GM21619 (cell line): ENCODE measurements at regions not wholly inside any gene's neighbourhood (a gene's known extent, or its start where the extent isn't known, plus 50 kb on each side); places are given as distances from the start of the nearest gene placed in this dataset.
"Not testable (repeated sequence)": the region's sequence is repeated elsewhere in the genome, so short reads cannot be mapped to it uniquely, and the experiment has no call there.

Experiments used
- ATAC-seq: cut with Tn5 transposase; IDR thresholded peaks from one replicate; pipeline ENCODE4 v1.9.1; 2021; ENCODE audit not compliant: unreplicated experiment

DNA sequence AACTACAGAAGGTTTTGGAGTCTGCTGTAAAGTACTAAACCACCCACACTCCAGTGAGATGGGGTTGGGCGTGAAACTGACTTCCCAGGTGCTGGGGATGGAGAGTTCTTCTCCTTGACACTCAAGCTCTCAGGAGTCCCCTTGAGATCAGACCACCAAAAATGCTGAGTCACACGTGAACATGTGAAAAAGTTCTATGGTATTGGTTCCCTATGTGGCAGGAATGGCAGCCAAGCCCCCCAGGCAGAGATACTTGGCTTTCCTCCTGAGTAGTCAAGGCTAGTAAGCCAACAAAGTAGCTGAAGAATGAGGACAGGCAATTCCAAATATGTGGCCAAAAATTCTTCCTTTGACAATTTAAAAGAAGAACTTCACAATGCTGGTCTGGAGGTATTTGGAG lies 222.0 kb upstream of the ADAMTS3 start:
- ATAC-seq: no peak

DNA sequence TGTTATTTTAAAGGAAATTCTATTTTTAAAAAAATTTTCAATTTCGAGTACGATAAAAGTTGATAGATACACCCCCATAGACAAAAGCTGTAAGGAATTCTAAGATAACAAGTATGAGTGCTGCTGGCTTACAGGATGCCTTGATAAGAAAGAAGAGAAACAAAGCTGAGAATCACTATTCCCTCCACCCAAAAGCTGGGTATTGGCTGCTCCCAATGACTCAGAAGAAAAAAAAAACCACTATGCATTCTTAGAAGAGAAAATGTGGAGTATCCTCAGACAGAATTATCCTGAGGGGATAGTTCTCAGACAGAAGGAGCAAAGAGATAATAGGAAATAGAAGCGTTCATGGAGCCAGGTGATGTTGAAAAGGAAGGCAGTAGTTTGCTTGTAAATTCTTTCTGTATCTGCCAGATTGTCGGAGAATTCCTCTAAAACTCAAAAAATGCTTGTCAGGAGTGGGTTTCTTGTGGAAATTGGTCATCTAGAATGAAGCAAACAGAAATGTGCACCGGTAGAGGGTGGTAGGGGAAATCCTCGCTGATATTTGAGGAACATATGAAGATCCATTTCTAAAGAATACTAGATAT lies 217.5 kb upstream of the ADAMTS3 start:
- no peak for ATAC-seq

DNA sequence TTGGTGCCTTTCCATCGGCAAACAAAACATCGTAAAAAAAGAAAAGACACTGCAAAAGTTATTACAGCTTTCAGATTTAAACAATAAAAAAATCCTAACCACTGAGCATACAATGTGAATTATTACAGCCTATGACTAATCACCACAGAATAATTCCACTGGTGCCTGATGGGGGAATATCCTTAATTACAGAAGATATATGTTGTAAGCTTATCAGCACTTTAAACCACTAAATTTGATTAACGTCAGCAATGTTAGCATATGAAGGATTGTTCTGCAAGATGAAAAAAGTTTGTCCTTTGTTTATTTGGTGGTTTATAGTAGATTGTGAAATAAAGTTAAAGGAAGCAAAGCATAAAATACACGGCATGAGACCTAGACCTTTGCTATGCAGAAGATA lies 210.2 kb upstream of the ADAMTS3 start:
- no peak for ATAC-seq

DNA sequence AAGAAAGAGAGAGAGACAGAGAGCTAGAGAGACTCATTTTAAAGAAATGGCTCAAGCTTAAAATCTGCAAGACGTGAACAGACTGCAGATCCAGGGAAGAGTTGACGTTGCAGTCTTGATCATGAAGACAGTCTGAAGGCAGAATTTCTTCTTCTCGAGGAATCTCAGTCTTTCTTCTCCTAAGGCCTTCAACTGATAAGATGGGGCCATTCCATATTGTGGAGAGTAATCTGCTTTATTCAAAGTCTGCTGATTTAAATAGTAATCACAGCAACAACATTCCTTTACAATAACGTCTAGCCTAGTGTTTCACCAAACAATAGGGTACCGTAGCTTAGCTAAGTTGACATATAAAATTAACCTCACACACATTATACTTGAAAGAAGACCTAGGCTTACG lies 208.4 kb upstream of the ADAMTS3 start:
- ATAC-seq: no peak

DNA sequence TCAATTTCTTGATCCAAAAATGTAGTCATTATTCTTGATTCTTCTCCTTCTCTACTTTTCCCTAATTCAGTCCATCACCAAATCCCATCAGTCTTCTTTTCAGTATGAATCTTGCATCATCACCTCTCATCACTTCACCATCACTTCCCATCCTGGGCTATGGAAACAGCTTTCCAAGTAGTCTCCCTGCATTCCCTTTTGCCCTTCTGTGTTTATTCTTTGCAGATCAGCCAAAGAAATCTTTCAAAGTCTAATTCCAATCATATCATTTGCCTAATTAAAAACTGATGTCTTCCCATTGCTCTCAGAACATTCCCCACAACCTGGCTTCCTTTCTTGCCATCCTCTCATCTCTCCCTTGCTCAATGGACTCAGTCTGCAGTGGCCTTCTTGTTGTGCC lies 201.7 kb upstream of the ADAMTS3 start:
- ATAC-seq: no peak

DNA sequence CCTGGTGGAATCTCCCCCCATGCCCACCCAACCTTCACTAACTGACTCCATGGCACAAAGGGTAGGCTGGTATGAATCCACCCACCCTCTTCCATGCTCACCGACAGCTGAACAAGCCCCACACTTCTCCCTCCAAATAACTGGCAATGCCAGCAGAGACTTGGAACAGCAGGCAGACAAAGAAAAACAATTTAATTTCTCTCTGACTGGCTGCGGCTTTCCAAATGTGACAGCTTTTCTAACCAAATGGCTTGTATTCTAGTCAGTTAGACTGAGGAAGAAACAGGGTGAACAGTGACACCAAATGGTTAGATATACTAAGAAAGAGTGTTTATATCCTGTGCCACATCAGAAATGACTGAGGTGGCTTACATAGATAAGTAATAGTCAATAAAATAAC lies 199.3 kb upstream of the ADAMTS3 start:
- ATAC-seq: no peak

DNA sequence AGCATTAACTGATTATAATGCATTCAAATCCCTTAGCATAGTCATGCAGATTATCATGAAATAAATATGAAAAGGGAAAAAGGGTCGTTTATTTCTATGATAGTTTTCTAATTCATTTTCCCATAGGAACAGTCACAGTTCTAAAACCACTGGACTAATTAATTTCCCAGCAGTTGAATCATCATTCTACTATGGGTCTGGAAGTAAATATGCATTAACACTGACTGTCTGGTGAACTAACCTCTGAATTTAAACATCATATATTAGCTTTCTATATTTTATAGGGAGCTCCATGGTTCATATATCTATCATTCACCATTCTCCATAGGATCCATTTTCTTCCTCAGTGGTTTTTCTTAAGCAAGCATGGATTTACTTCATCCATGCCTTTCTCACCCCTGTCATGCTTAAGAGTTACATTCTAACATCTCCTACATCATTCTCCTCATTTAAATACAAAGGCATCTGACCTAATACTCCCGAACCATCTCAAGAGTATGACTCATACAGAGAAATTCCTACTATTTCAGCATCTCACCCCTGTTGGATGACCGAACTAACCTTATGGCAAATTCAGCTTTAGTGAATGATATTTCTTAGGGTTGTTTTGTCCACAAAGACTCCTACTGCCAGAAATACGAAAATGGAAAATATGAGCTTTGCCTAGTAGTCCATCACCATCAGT lies 198.7 kb upstream of the ADAMTS3 start:
- ATAC-seq: no peak

DNA sequence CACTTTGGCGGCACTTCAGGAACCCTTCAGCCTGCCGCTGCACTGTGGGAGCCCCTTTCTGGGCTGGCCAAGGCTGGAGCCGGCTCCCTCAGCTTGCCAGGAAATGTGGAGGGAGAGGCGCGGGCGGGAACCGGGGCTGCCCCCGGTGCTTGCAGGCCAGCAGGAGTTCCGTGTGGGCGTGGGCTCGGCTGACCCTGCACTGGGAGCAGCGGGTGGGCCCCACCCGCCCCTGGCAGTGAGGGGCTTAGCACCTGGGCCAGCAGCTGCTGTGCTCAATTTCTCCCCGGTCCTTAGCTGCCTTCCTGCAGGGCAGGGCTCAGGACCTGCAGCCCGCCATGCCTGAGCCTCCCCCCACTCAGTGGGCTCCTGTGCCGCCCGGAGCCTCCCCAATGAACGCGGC lies 196.8 kb upstream of the ADAMTS3 start:
- not testable (repeated sequence) for ATAC-seq

DNA sequence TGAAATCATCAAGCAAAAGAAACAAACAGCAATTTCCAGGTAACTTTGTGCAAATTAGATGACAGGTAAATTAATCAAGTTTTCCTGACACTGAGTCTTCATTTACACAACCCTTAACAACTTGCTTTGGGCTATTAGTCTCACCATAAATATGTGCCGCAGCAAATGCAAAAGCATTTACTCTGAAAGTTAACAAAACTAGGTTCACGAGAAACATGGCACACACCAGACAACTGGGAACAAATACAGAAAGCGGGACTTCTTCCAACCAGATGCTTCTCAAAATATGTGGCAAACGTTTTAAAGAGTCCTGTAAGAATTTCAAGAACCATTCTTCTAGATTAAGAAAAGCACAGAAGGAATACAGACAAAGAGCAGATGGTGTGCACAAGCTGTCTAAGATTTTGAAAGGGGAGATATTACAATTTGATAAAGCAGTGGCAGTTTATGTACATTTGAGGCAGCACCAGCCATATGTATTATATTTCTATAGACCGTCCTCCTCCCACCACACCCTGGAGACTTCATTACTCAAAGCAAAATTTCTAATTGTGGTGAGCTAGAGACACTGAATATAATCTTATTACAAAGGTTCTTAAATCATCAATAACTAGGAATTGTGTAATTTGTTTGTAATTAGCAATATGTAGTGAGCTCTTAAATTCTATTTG lies 192.5 kb upstream of the ADAMTS3 start:
- no peak for ATAC-seq

DNA sequence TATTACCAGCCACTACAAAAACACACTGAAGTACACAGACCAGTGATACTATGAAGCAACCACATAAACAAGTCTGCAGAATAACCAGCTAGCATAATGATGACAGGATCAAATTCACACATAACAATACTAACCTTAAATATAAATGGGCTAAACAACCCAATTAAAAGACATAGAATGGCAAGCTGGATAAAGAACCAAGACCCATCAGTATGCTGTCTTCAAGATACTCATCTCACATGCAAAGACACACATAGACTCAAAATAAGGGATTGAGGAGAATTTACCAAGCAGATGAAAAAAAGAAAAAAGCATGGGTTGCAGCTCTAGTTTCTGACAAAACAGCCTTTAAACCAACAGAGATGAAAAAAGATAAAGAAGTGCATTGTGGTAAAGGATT lies 184.4 kb upstream of the ADAMTS3 start:
- not testable (repeated sequence) for ATAC-seq

DNA sequence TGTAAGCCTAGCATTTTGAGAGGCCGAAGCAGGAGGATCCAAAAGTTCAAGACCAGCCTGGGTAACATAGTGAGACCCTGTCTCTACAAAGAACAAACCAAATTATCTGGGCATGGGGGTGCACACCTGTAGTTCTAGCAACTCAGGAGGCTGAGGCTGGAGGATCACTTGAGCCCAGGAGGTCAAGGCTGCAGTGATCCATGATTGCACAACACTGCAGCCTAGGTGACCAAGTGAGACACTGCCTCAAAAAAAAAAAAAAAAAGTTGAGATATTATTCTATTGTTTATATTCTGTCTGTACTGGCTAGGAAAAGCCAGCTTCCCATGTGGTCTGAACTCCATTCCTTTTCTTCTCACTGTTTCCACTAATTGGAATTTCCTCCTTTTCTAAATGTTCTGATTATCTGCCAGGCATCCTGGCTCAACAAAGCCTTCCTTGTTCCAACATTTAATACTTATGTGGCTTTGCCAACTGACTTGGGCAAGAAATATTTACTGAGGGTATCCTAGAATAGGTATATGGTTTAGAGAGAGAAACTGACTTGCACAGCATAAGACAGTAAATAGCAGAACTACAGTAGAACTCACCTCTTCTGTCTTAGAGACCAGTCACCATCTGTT lies 175.2 kb upstream of the ADAMTS3 start:
- no peak for ATAC-seq

DNA sequence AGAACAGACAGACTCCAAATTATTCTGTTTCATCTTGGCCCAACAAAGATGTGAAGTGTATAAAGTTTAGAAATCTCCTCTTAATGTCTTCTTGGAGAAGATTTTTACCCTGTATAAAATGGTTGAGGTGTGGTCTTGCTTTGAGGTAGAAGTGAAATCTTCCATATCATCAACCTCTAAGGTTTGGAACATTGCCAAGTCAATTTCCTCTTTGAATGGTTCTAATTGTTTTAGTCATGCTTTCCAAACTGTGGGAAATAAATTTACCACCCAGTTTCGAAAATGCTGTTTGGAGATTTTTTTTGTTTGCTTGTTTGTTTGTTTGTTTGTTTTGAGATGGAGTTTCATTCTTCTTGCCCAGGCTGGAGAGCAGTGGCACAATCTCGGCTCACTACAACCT lies 174.1 kb upstream of the ADAMTS3 start:
- no peak for ATAC-seq

DNA sequence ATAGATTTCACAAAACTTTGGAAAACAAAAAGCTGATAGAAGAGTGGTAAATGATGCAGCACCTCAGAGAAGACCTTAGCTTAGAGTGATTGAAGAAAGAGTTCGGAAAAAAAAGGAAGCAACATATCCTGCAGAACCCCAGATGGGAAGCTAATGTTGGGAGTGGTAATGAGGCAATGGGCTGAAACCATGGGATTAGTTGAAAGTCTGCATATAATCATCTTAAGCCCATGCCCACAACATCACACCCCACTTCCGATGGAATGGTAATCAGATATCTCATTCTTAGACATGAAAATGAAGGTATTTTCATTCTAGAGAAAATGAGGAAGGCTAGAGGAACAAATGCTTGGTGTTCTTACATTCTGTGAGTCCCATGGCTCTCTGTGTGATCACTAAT lies 146.3 kb upstream of the ADAMTS3 start:
- no peak for ATAC-seq

DNA sequence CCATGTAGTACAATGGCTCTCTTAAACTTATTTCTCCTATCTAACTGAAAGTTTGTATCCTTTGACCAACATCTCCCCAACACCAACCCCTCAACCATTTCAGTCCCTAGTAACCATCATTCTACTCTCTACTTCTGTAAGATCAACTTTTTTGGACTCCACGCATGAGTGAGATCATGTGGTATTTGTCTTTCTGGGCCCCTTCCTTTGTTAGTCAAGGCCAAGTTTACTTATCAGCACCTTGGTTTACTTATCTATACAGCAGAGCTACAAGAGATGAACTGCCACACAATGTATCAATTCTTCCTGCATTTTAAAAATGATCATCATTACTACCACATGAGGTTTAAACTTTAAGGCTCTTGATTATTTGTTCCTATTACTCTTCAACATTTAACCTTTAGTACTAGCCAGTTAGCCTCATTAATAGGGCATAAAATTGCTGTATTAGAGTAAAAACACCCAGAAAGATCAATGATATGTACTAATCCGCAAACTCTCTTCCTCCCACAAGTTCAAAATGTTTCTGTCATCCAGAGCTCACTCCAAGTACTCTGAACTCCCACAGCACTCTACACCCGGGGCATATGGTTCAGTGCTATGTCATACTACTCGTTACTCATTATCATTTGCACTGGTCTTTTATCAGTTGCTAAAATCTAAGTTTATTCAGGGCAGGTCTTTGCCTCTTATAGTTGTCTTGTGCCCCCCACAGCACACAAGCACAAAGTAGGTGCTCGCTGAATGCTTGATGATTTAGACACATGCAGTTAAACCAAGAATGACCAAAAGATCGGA lies 145.7 kb upstream of the ADAMTS3 start:
- no peak for ATAC-seq

DNA sequence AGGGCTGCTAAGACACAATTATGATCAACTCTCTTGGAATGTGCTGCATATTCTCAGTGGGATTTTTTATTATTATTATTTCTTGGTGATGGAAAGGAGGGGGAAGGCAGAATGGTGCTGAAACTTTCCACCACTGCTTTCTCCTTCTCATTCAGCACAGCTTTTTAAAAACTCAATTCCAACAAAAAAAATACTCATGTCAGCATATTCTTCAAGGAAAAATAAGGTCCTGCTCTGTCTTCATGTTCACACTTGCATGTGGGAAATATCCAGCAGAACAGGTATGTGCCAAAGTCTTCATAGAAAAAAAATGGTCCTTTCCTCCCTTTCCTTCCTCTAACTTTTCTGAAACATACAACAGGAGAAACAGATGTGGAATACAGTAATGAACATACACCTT lies 144.0 kb upstream of the ADAMTS3 start:
- ATAC-seq: no peak

DNA sequence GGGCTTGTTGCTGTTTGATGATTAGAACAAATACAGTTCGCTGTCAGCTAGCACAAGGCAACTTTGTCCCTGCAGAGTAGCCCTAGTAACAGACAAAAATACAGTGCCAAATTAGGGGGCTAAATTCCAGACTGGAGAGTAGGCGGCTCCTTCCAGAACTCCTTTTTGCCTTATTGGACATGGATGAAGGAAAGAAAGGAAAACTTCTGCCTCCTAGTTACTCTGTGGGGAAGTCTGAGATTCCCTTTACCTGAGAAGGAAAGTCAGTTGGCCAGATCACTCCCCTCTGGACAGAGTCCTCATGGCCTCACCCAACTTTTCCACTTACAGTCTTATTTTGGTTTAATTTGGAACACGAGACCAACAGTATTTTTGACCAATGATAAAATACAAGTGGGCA lies 140.5 kb upstream of the ADAMTS3 start:
- no peak for ATAC-seq

DNA sequence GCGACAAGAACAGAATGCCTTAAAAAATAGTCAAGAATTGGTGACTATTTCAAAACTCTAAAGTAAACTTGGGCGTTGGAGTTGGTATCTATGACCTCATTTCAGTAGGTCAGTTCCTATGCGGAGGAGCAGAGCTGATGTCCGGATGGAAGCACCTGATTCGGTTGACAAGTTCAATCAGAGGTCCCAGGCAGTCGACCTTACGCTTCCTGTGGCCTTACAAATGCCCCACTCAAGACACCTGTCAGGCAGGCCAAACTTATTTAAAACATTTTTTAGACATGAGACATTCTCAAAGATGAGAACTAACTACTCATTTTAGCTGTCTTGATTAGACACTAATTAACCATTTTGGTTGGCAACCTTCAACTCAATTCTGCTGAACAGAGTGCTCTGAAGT lies 137.7 kb upstream of the ADAMTS3 start:
- ATAC-seq: no peak

DNA sequence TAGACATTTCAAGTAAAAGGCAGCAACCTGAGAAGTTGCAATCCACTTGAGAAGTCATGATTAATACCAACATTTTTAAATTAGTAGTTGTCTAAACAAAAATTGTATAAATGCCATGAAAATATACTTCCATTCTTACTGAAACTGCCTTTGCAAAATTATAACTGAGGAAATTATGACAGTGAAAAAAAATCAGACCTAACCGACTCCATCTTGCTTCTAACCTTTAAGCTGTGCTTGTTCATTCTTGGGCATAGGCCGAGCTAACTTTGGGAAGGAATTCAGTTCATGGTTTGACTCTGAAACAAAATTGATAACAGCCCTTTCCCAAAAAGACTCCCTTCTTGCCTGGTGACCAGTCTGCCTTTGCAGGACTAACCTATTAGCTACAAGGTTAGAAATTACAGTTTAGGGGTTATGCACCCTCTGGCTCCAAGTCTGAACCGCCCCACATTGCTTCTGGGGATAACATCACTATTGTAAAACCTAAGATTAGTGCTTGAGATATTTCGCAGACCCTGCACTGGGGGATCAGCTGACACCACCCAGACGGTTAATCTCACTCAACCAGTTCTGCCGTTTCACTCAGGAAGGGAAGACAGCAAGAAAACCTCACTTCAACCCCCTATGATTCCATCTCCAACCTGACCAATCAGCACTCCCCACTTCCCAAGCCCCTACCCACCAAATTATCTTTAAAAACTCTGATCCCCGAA lies 136.1 kb upstream of the ADAMTS3 start:
- ATAC-seq: not testable (repeated sequence)

DNA sequence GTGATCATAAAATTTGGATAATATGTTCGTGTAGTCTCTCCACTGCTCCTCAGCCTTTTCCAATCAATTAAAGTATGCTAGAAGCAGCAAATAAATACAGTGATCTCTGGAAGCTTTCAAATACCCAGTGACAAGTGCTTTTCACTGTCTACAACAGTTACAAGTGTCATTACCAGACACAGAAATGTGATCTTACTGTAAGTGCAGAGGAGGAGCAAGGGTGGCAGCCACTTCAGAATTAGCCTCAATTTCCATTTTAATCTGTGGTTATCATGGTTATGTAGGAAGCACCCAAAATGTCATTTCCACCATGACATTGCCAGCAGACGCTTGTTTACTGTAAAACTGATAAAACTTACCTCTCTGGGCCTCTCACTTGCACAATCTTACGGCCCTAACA lies 133.9 kb upstream of the ADAMTS3 start:
- no peak for ATAC-seq

DNA sequence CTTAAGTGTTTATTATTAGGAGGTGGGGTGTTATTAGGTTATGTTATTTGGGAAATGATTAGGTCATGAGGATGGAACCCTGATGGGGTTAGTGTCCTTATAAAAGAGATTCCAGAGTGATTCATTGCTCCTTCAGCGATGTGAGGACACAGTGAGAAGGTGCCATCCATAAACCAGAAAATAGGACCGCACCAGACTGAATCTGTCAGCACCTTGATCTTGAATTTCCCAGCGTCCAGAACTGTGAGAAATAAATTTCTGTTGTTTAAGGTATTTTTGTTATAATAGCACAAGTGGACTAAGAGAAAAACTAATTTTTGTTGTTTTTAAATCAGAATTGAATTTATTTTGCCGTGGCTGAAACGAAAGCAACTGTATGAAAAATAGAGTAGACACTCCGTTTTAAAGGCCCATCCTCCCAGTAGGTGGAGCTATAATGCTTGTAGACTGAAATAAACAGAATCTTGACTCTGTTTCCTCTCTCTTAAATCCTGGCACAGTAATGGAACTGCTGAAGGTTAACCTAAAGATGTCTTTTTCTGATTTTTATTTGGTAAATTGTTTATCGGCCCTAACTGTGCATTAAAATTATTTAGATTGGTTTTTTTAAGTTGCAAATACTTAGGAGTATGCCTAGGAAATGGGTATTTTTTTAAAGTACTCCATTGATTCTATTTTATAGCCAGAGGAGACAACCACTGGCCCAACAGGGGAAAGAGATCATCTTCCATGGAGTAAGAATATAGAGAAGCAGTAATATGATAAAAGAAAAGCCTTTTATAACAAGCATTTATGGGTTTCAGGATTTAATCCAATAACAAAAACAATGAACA lies 133.2 kb upstream of the ADAMTS3 start:
- peak; percentile 84 for ATAC-seq
